NCI-H226 (cell line): ENCODE measurements at regions not wholly inside any gene's neighbourhood (a gene's known extent, or its start where the extent isn't known, plus 50 kb on each side); places are given as distances from the start of the nearest gene placed in this dataset.

Experiments
- DNase-seq: peaks from one replicate; pipeline ENCODE4 v3.0.0-alpha.2; 2015

GRCh38 chr10:123582084-123582989 is 83.8 kb upstream of the GPR26 start:
- DNase-seq, result peak; percentile 10

- DNase-seq, result peak; percentile 42
These were observed 82.3 kb upstream of the GPR26 start for GRCh38 chr10:123583639-123584418.

GRCh38 chr10:123584419-123584775 is 81.8 kb upstream of the GPR26 start:
- no peak for DNase-seq

- no peak for DNase-seq
These were observed 80.4 kb upstream of the GPR26 start for GRCh38 chr10:123585477-123586445.

- no peak for DNase-seq
These were observed 79.0 kb upstream of the GPR26 start for GRCh38 chr10:123587110-123587509.

- no peak for DNase-seq
These were observed 77.7 kb upstream of the GPR26 start for GRCh38 chr10:123588386-123588914.

GRCh38 chr10:123595661-123596060 is 70.5 kb upstream of the GPR26 start:
- DNase-seq, result no peak

- no peak for DNase-seq
These were observed 68.5 kb upstream of the GPR26 start for GRCh38 chr10:123597676-123598075.

- no peak for DNase-seq
These were observed 66.7 kb upstream of the GPR26 start for GRCh38 chr10:123599366-123599849.

- DNase-seq, result no peak
These were observed 66.0 kb upstream of the GPR26 start for GRCh38 chr10:123600177-123600576.

- no peak for DNase-seq
These were observed 63.0 kb upstream of the GPR26 start for GRCh38 chr10:123603130-123603529.

- no peak for DNase-seq
These were observed 61.6 kb upstream of the GPR26 start for GRCh38 chr10:123604506-123604905.

- DNase-seq, result no peak
These were observed 60.1 kb upstream of the GPR26 start for GRCh38 chr10:123606006-123606405.

GRCh38 chr10:123606955-123607354 is 59.2 kb upstream of the GPR26 start:
- no peak for DNase-seq

- no peak for DNase-seq
These were observed 58.8 kb upstream of the GPR26 start for GRCh38 chr10:123607386-123607785.

- DNase-seq, result no peak
These were observed 58.1 kb upstream of the GPR26 start for GRCh38 chr10:123608047-123608446.

GRCh38 chr10:123611243-123611642 is 54.9 kb upstream of the GPR26 start:
- DNase-seq, result no peak

- no peak for DNase-seq
These were observed 54.3 kb upstream of the GPR26 start for GRCh38 chr10:123611876-123612275.

GRCh38 chr10:123613346-123613850 is 52.8 kb upstream of the GPR26 start:
- DNase-seq, result no peak

- no peak for DNase-seq
These were observed 51.3 kb upstream of the GPR26 start for GRCh38 chr10:123614888-123615287.
